Immature natural killer cell (primary cell): ENCODE measurements at regions not wholly inside any gene's neighbourhood (a gene's known extent, or its start where the extent isn't known, plus 50 kb on each side); places are given as distances from the start of the nearest gene placed in this dataset.
"Not testable (repeated sequence)": the region's sequence is repeated elsewhere in the genome, so short reads cannot be mapped to it uniquely, and the experiment has no call there.

Experiments
- DNase-seq, 3 donors: peaks; one replicate each; pipeline ENCODE4 v3.0.0; 2022; ENCODE audit warnings: mixed read lengths in 1 of 3
- H3K27ac Mint-ChIP-seq, 6 donors: one replicate each; pipeline ENCODE4 v1.8.0; 2020; ENCODE audit warnings: mixed read lengths in 6 of 6, mild to moderate bottlenecking in 5 of 6, inconsistent platforms in 4 of 6, moderate library complexity in 3 of 6
- H3K27me3 Mint-ChIP-seq, 3 donors: one replicate each; pipeline ENCODE4 v1.8.0; 2020 to 2021; ENCODE audit warnings: low read depth in 3 of 3, mild to moderate bottlenecking in 3 of 3, mixed read lengths in 3 of 3, moderate library complexity in 3 of 3, inconsistent platforms in 1 of 3
- H3K36me3 Mint-ChIP-seq, 3 donors: one replicate each; pipeline ENCODE4 v1.8.0; 2020; ENCODE audit warnings: mixed read lengths in 3 of 3, inconsistent platforms in 2 of 3, mild to moderate bottlenecking in 2 of 3
- H3K4me1 Mint-ChIP-seq, 2 donors: one replicate each; pipeline ENCODE4 v1.8.0; 2020; ENCODE audit warnings: inconsistent platforms in 2 of 2, mild to moderate bottlenecking in 2 of 2, mixed read lengths in 2 of 2, moderate library complexity in 1 of 2
- H3K4me3 Mint-ChIP-seq, 5 donors: one replicate each; pipeline ENCODE4 v1.8.0; 2020; ENCODE audit warnings: mild to moderate bottlenecking in 5 of 5, mixed read lengths in 5 of 5, inconsistent platforms in 3 of 5, moderate library complexity in 3 of 5
- H3K9me3 Mint-ChIP-seq, 6 donors: one replicate each; pipeline ENCODE4 v1.8.0; 2020; ENCODE audit warnings: mild to moderate bottlenecking in 6 of 6, mixed read lengths in 6 of 6, inconsistent platforms in 4 of 6, moderate library complexity in 3 of 6

DNA sequence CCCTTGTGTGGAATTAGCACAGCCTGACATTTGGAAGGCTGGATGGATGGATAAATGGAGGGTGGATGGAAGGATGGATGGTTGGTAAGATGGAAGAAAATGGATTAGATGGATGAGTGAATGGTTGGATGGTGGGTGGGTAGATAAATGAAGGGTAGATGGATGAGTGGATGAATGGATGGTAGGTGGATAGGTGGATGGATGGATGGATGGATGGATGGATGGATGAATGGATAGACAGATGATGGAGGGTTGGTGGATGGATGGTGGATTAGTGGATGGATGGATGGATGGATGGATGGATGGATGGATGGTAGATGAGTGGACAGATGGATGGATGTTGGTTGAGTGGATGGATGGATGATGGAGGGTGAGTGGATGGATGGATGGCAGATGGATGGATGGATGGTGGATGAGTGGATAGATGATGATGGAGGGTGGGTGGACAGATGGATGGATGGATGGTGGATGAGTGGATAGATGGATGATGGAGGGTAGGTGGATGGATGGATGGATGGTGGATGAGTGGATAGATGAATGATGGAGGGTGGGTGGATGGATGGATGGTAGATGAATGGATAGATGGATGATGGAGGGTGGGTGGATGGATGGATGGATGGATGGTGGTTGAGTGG, 175.6 kb upstream of the PPP1R26 start:
- H3K4me1 Mint-ChIP-seq: no peaks in the 10 kb centered on the region
- H3K27ac Mint-ChIP-seq: peak overlapping the region in 1 of 6 donors; percentile 54
- H3K36me3 Mint-ChIP-seq: no peaks in the 10 kb centered on the region
- DNase-seq: no peak
- H3K27me3 Mint-ChIP-seq: peaks cover 0 to 2% (median 0%) of the 10 kb centered on the region in 3 donors
- H3K4me3 Mint-ChIP-seq: no peak overlapping the region
- H3K9me3 Mint-ChIP-seq: no peaks in the 10 kb centered on the region

DNA sequence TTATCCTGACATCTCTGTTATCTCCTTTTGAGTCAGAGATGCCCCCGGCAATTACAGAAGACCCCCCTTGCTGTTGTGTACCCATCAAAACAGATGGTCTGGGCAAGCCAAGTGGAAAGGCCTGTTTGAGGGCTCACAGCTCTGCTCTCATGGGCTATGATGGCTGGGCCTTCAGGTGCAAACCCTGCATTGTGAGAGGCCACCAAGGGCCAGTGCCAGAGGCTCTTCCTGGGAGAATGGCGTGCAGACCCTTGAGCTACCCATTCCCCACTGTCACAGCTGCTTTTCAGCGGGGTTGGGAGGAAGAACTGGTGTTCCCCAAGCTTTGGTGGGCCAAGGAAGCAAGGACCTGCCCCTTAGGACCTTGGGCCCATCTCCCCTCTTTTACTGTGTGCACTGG, 174.7 kb upstream of the PPP1R26 start:
- H3K4me1 Mint-ChIP-seq: no peaks in the 10 kb centered on the region
- no peaks in the 10 kb centered on the region for H3K36me3 Mint-ChIP-seq
- peaks cover 2 to 4% (median 4%) of the 10 kb centered on the region in 3 donors for H3K27me3 Mint-ChIP-seq
- no peak overlapping the region for H3K27ac Mint-ChIP-seq
- no peak for DNase-seq
- H3K4me3 Mint-ChIP-seq: no peak overlapping the region
- H3K9me3 Mint-ChIP-seq: no peaks in the 10 kb centered on the region

DNA sequence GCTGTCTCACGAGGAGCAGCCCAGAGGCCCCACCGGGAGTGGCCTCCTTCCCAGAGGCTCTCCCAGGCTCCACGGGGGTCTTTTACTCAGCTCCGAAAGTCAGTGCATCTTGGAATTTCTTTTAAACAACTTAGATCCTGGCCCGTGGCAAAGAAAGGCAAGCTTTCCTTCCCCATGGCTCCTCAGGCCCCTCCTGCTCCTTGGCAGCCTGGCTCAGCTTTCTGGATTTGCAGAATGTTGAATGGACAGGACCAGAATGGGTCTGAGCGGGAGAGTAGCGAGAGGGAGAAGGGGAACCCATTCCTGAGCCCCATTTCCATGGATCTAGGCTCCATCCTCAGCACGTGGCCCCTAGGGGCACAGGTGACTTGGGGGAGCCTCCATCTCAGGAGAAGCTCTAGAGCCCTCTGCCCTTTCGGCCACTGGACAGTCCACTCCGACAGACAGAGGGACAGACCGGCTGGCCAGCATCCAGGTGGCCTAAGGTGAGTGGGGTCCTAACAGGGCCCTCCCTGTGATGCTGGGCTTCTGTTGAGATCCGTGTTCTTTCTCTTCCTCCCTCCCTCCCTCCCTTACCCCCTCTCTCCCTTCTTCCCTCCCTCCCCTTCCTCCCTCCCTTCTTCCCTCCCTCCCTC, 173.9 kb upstream of the PPP1R26 start:
- DNase-seq: no peak
- no peaks in the 10 kb centered on the region for H3K9me3 Mint-ChIP-seq
- no peaks in the 10 kb centered on the region for H3K4me1 Mint-ChIP-seq
- peaks cover 2 to 5% (median 4%) of the 10 kb centered on the region in 3 donors for H3K27me3 Mint-ChIP-seq
- H3K27ac Mint-ChIP-seq: no peak overlapping the region
- H3K36me3 Mint-ChIP-seq: no peaks in the 10 kb centered on the region
- H3K4me3 Mint-ChIP-seq: no peak overlapping the region

DNA sequence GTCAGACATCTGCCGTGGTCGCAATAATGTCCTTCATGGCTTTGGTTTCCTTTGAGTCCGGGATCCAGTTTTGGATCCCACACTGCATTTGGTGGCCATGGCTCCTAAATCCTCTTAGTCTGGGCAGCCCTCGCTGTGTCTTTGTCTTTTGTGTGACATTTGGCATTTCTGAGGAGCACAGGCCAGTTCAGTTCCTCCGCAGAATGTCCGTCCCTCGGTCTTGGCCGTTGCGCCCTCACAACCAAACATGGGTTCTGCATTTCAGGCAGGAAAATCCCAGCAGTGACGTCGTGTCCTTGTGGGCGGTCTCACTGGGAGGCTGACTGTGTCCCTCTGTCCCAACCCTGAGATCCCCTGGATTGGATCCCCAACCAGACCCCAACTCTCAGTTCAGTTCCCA, 172.9 kb upstream of the PPP1R26 start:
- Mint-ChIP-seq H3K27ac (no peak overlapping the region), H3K27me3 (peaks cover 2 to 7% (median 4%) of the 10 kb centered on the region in 3 donors), H3K36me3 (no peaks in the 10 kb centered on the region), H3K9me3 (peaks cover 0 to under 1% (median 0%) of the 10 kb centered on the region in 6 donors), H3K4me1 (no peaks in the 10 kb centered on the region), H3K4me3 (no peak overlapping the region)
- DNase-seq: no peak

DNA sequence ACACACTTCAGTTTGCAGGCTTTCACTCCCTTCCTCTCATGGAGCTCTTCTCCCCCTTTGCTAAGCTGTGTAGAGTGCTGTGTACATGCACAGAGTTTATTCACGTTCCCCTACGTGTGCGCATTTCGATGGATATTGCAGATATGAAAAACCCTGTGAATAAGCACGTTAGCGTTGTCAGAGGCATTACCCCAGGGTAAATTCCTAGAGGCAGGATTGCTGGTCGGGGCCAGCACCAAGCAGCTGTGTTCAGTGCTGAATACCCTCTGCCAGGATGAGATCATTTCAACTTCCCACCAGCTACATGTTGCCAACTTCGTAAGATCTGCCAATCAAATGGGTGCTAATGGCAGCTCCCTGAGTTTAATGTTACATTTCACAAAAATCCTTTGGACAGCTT, 172.3 kb upstream of the PPP1R26 start:
- peaks cover 0 to 4% (median under 1%) of the 10 kb centered on the region in 6 donors for H3K9me3 Mint-ChIP-seq
- no peaks in the 10 kb centered on the region for H3K4me1 Mint-ChIP-seq
- no peaks in the 10 kb centered on the region for H3K36me3 Mint-ChIP-seq
- H3K27ac Mint-ChIP-seq: no peak overlapping the region
- peaks cover 2 to 7% (median 4%) of the 10 kb centered on the region in 3 donors for H3K27me3 Mint-ChIP-seq
- no peak for DNase-seq
- no peak overlapping the region for H3K4me3 Mint-ChIP-seq

DNA sequence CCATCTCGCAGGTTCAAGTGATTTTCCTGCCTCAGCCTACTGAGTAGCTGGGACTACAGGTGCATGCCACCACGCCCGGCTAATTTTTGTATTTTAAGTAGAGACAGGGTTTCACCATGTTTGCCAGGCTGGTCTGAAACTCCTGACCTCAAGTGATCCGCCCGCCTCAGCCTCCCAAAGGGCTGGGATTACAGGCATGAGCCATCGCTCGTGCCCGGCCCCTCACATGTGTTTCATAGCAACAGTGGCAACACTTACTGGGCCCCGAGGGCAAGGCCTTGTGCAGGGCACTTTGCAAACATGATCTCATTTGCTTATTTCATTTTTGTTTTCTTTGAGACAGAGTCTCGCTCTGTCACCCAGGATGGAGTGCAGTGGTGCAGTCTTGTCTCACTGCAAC, 171.7 kb upstream of the PPP1R26 start:
- H3K27me3 Mint-ChIP-seq, DNase-seq, H3K9me3 Mint-ChIP-seq, H3K36me3 Mint-ChIP-seq, H3K4me1 Mint-ChIP-seq, H3K27ac Mint-ChIP-seq, H3K4me3 Mint-ChIP-seq: not testable (repeated sequence)

DNA sequence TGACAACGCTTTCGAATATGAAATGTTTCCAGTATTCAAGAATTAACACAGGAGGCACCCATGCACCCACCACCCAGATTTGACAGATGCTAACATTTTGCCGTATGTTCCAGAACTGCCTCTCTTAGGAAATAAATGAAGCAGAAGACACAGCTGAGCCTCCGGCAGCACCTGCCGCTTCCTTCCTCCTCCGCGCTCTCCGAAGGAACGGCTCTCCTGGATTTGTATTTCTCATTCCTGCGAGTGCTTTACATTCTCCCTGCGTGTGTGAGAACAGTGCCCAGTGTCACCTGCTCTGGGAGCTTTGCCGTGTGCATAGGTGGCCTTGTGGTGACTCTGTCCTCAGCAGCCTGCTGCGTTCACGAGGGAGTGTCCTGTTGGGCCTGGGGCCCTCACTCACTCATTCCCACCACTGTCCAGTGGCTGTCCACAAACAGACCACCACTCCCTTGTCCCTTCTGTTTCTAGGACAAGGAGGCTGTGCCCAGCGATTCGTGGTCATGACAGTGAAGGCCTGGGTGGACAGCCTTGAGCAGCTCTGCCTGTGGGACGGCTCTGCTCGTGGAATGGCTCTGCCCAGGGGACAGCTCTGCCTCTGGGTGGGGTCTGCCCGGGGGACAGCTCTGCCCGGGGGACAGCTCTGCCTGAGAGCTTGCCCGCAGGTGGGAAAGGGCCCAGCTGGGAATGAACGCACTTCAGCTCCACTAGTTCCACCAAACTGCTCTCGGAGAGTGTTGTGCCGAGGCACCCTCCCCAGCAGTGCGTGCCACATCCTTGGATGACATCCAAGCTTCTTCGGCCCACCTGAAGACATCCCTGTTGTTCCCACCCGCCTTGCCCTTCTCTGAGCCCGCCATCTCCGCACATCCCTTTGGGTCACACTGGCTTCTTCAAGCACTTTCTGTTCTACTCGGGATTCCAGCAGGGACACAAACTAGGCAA, 170.5 kb upstream of the PPP1R26 start:
- H3K27ac Mint-ChIP-seq: no peak overlapping the region
- H3K27me3 Mint-ChIP-seq: peaks cover 5 to 12% (median 11%) of the 10 kb centered on the region in 3 donors
- DNase-seq: no peak
- peaks cover 0 to 5% (median 0%) of the 10 kb centered on the region in 3 donors for H3K36me3 Mint-ChIP-seq
- no peak overlapping the region for H3K4me3 Mint-ChIP-seq
- H3K4me1 Mint-ChIP-seq: no peaks in the 10 kb centered on the region
- peaks cover 0 to 9% (median 4%) of the 10 kb centered on the region in 6 donors for H3K9me3 Mint-ChIP-seq

DNA sequence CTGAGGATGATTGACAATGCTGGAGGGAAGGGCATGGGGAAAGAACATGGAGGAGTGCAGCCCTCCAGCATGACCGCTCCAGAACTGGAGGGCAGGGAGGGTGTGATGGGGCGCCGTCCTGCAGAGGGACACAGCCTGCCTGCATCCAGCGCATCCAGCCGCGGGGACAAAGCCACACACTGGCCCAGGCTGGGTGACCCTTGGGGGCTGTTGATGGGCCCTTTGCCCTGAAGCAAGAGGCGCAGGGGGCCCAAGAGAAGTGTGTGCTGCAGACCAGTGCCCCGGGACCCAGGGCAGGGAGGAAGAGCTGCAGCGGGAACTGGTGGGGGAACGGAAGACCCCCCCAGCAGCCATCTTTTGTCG, 169.8 kb upstream of the PPP1R26 start:
- Mint-ChIP-seq H3K27me3 (peaks cover 5 to 12% (median 11%) of the 10 kb centered on the region in 3 donors), H3K36me3 (peaks cover 0 to 5% (median 0%) of the 10 kb centered on the region in 3 donors), H3K9me3 (peaks cover 0 to 9% (median 4%) of the 10 kb centered on the region in 6 donors), H3K4me1 (no peaks in the 10 kb centered on the region), H3K4me3 (no peak overlapping the region), H3K27ac (no peak overlapping the region)
- no peak for DNase-seq

DNA sequence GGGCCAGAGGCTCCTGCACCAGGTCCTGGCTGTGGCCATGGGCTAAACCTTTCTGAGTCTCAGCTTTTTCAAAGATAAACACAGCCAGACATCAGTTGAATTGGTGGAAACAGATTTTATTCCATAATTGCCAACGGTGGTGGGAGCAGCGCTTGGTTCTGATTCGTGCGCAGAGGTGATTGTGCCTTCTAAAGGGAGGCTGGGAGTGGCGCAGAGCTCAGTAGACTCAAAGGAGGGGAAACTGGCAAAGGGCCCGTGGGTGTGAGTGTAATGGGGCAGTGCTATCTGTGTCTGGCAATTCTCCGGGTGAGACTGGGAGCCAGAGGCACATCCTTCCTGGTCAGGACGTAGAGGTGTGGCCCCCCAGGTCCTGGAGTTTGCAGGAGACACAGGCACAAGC, 169.4 kb upstream of the PPP1R26 start:
- no peaks in the 10 kb centered on the region for H3K4me1 Mint-ChIP-seq
- H3K27ac Mint-ChIP-seq: no peak overlapping the region
- peaks cover 0 to 5% (median 0%) of the 10 kb centered on the region in 3 donors for H3K36me3 Mint-ChIP-seq
- no peak for DNase-seq
- H3K4me3 Mint-ChIP-seq: no peak overlapping the region
- peaks cover 0 to 9% (median 4%) of the 10 kb centered on the region in 6 donors for H3K9me3 Mint-ChIP-seq
- peaks cover 5 to 14% (median 11%) of the 10 kb centered on the region in 3 donors for H3K27me3 Mint-ChIP-seq

DNA sequence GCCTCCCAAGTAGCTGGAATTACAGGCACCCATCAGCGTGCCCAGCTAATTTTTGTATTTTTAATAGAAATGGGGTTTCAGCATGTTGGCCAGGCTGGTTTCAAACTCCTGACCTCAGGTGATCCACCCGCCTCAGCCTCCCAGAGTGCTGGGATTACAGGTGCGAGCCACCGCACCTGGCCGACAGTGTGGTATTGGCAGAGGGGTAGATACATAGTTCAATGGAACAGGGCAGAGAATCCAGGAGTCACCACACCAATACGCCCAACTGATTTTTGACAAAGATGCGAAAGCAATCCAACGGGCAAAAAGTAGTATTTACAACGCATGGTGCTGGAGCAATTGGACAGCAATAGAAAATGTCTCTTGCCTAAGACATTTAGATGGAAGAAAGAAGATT, 164.0 kb upstream of the PPP1R26 start:
- Mint-ChIP-seq H3K27me3 (peaks cover 3 to 16% (median 7%) of the 10 kb centered on the region in 3 donors), H3K36me3 (peaks cover 0 to 5% (median 0%) of the 10 kb centered on the region in 3 donors), H3K4me3 (no peak overlapping the region), H3K27ac (no peak overlapping the region), H3K9me3 (peaks cover 0 to 9% (median 4%) of the 10 kb centered on the region in 6 donors), H3K4me1 (no peaks in the 10 kb centered on the region)
- DNase-seq: no peak

DNA sequence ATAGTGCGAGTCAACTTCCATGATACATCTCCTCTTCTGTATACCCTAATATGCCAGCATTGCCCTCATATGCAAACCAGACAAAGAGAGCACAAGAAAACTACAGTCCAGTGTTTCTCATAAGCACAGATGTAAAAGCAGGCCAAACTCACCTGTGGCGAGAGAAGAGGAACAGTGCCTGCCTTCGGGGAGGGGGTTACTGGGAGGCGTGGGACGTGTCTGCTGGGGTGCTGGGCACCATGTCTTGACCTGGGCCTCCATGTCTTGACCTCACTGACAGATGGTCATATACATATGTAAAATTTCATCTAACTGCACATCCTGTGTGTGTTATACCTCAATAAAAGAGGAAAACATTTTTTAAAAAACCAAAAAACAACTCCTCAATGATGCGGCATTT, 159.3 kb upstream of the PPP1R26 start:
- peaks cover 0 to 6% (median 0%) of the 10 kb centered on the region in 3 donors for H3K27me3 Mint-ChIP-seq
- no peaks in the 10 kb centered on the region for H3K9me3 Mint-ChIP-seq
- no peaks in the 10 kb centered on the region for H3K36me3 Mint-ChIP-seq
- H3K27ac Mint-ChIP-seq: no peak overlapping the region
- no peaks in the 10 kb centered on the region for H3K4me1 Mint-ChIP-seq
- no peak overlapping the region for H3K4me3 Mint-ChIP-seq
- DNase-seq: no peak

DNA sequence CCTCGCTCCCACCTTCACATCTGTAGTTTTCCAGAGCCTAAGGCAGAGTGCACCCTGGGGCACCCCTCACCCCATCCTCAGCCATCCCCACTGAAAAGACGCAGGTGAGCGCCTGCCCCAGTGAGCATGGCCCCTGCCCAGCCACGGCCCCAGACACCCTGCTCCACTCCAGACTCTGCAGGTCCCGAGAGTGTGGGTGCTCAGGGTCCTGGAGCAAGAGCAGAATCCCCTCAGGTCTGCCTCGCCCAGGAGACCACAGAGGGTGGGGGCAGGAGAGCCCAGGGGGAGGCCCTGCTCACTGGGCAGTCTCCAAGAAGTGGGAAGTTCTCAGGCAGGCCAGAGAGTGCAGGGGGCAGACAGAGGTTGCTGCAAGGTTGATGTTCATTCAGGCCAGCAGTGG, 158.6 kb upstream of the PPP1R26 start:
- H3K27ac Mint-ChIP-seq: no peak overlapping the region
- peaks cover 0 to 2% (median 0%) of the 10 kb centered on the region in 3 donors for H3K27me3 Mint-ChIP-seq
- no peaks in the 10 kb centered on the region for H3K36me3 Mint-ChIP-seq
- DNase-seq: no peak
- H3K4me1 Mint-ChIP-seq: no peaks in the 10 kb centered on the region
- no peak overlapping the region for H3K4me3 Mint-ChIP-seq
- H3K9me3 Mint-ChIP-seq: no peaks in the 10 kb centered on the region

DNA sequence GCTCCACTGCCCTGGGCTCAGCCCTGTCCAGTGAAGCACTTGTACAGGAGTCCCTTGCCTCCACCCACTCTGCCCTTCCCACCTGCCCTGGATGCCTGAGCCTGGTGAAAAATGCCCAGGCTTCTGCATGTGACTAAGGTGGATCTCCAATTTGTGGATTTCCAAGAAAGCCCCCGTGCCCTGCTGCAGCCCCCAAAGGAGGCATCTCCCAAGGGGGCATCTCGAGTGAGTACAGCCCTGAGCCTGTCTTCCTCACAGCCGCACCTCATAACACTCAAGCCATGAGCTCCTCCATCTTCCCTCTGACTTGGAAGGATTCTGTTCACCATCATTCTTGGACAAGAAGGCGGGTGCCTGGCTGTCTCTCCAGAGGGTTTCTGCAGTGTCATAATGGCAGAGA, 158.0 kb upstream of the PPP1R26 start:
- DNase-seq: no peak
- Mint-ChIP-seq H3K4me1 (no peaks in the 10 kb centered on the region), H3K9me3 (no peaks in the 10 kb centered on the region), H3K36me3 (no peaks in the 10 kb centered on the region), H3K4me3 (no peak overlapping the region), H3K27ac (no peak overlapping the region), H3K27me3 (peaks cover 0 to 2% (median 0%) of the 10 kb centered on the region in 3 donors)

DNA sequence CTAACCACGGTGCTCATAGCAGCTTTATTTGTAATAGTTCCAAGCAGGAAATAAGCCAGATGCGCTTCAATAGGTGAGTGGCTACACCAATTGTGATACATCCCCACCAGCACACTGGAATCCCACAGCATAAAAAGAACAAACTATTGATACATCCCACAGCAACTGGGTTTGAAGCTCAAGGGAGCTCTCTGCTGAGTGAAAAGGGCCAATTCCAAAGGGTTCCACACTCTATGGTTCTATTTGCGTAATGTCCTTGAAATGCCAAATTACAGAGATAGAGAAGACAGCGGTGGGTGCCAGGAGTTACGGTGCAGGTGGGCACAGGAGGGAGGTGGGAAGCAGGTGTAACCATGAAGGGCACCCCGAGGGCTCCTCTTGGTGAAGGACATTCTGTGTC, 155.3 kb upstream of the PPP1R26 start:
- H3K36me3 Mint-ChIP-seq: no peaks in the 10 kb centered on the region
- H3K9me3 Mint-ChIP-seq: no peaks in the 10 kb centered on the region
- no peak for DNase-seq
- H3K4me3 Mint-ChIP-seq: no peak overlapping the region
- no peaks in the 10 kb centered on the region for H3K4me1 Mint-ChIP-seq
- H3K27ac Mint-ChIP-seq: no peak overlapping the region
- H3K27me3 Mint-ChIP-seq: peaks cover 0 to 2% (median 0%) of the 10 kb centered on the region in 3 donors
